WTC11 (cell line): ENCODE measurements at regions not wholly inside any gene's neighbourhood (a gene's known extent, or its start where the extent isn't known, plus 50 kb on each side); places are given as distances from the start of the nearest gene placed in this dataset.

Experiments
- CREB1 ChIP-seq: sonication (generic); formaldehyde crosslinking; IDR thresholded peaks from 2 replicates; pipeline ENCODE4 v1.8.0; 2023; ENCODE audit warnings: mild to moderate bottlenecking, missing genetic modification reagents
- ETV6 ChIP-seq: sonication (generic); formaldehyde crosslinking; IDR thresholded peaks from 2 replicates; pipeline ENCODE4 v1.8.1; 2022; ENCODE audit warnings: mild to moderate bottlenecking, missing genetic modification reagents
- FOXJ3 ChIP-seq: sonication (generic); formaldehyde crosslinking; IDR thresholded peaks from 2 replicates; pipeline ENCODE4 v1.9.0; 2021; ENCODE audit warnings: missing genetic modification reagents, mild to moderate bottlenecking, borderline replicate concordance
- GABPB1 ChIP-seq: sonication (generic); formaldehyde crosslinking; IDR thresholded peaks from 2 replicates; pipeline ENCODE4 v1.8.1; 2023; ENCODE audit warnings: mild to moderate bottlenecking, missing genetic modification reagents
- TCF7 ChIP-seq: sonication (generic); formaldehyde crosslinking; IDR thresholded peaks from 2 replicates; pipeline ENCODE4 v1.8.0; 2022; ENCODE audit warnings: mild to moderate bottlenecking, low read depth, missing genetic modification reagents, moderate library complexity
- ZNF317 ChIP-seq: sonication (generic); formaldehyde crosslinking; IDR thresholded peaks from 2 replicates; pipeline ENCODE4 v1.8.1; 2023; ENCODE audit warnings: low read depth, mild to moderate bottlenecking, moderate library complexity, missing genetic modification reagents, borderline replicate concordance
- TF ChIP-seq, protein P1 (sequence below): fragments of 200-600 bp; IDR thresholded peaks from 2 replicates; pipeline ENCODE4 v1.8.0; 2022; ENCODE audit warnings: antibody characterized with exemption
- TF ChIP-seq, protein P2 (sequence below): sonication (generic); formaldehyde crosslinking; IDR thresholded peaks from 2 replicates; pipeline ENCODE4 v1.8.1; 2023; ENCODE audit warnings: mild to moderate bottlenecking, missing genetic modification reagents, moderate library complexity
- TF ChIP-seq, protein P3 (sequence below): sonication (generic); formaldehyde crosslinking; IDR thresholded peaks from 2 replicates; pipeline ENCODE4 v1.8.0; 2022; ENCODE audit warnings: mild to moderate bottlenecking, missing genetic modification reagents
- TF ChIP-seq, protein P4 (sequence below): sonication (generic); formaldehyde crosslinking; IDR thresholded peaks from 2 replicates; pipeline ENCODE4 v1.8.1; 2023; ENCODE audit warnings: mild to moderate bottlenecking, missing genetic modification reagents
- TF ChIP-seq, protein P5 (sequence below): sonication (generic); formaldehyde crosslinking; conservative IDR thresholded peaks from 2 replicates; pipeline ENCODE4 v1.8.1; 2022; ENCODE audit warnings: mild to moderate bottlenecking, missing genetic modification reagents

DNA sequence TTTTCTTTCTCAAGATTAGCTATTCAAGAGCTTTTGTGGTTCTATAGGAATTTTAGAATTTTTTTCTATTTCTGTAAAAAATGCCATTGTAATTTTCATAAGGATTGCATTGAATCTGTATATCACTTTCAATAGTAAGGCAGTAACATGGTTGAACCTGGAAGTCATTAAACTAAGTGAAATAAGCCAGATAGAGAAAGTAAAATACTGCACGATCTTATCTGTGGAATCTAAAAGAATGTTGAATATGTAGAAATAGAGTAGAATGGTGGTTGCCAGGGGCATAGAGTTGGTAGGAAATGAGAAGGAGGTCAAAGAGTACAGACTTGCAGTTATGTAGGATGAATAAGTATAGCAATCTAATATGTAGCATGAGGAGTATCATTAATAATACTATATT lies 1073.5 kb upstream of the LRRN3 start:
- TF ChIP-seq, protein P1, sequence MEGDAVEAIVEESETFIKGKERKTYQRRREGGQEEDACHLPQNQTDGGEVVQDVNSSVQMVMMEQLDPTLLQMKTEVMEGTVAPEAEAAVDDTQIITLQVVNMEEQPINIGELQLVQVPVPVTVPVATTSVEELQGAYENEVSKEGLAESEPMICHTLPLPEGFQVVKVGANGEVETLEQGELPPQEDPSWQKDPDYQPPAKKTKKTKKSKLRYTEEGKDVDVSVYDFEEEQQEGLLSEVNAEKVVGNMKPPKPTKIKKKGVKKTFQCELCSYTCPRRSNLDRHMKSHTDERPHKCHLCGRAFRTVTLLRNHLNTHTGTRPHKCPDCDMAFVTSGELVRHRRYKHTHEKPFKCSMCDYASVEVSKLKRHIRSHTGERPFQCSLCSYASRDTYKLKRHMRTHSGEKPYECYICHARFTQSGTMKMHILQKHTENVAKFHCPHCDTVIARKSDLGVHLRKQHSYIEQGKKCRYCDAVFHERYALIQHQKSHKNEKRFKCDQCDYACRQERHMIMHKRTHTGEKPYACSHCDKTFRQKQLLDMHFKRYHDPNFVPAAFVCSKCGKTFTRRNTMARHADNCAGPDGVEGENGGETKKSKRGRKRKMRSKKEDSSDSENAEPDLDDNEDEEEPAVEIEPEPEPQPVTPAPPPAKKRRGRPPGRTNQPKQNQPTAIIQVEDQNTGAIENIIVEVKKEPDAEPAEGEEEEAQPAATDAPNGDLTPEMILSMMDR = no peak
- TF ChIP-seq, protein P2, sequence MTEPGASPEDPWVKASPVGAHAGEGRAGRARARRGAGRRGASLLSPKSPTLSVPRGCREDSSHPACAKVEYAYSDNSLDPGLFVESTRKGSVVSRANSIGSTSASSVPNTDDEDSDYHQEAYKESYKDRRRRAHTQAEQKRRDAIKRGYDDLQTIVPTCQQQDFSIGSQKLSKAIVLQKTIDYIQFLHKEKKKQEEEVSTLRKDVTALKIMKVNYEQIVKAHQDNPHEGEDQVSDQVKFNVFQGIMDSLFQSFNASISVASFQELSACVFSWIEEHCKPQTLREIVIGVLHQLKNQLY (CRISPR knock-in tag) = no peak
- no peak for TF ChIP-seq ETV6 (CRISPR knock-in tag)
- TF ChIP-seq, protein P3, sequence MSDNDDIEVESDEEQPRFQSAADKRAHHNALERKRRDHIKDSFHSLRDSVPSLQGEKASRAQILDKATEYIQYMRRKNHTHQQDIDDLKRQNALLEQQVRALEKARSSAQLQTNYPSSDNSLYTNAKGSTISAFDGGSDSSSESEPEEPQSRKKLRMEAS (CRISPR knock-in tag) = no peak
- no peak for TF ChIP-seq TCF7 (CRISPR knock-in tag)
- no peak for TF ChIP-seq FOXJ3
- TF ChIP-seq CREB1 (CRISPR knock-in tag) = no peak
- TF ChIP-seq, protein P4, sequence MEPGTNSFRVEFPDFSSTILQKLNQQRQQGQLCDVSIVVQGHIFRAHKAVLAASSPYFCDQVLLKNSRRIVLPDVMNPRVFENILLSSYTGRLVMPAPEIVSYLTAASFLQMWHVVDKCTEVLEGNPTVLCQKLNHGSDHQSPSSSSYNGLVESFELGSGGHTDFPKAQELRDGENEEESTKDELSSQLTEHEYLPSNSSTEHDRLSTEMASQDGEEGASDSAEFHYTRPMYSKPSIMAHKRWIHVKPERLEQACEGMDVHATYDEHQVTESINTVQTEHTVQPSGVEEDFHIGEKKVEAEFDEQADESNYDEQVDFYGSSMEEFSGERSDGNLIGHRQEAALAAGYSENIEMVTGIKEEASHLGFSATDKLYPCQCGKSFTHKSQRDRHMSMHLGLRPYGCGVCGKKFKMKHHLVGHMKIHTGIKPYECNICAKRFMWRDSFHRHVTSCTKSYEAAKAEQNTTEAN (CRISPR knock-in tag) = no peak
- no peak for TF ChIP-seq ZNF317 (CRISPR knock-in tag)
- TF ChIP-seq GABPB1 (CRISPR knock-in tag) = no peak
- TF ChIP-seq, protein P5, sequence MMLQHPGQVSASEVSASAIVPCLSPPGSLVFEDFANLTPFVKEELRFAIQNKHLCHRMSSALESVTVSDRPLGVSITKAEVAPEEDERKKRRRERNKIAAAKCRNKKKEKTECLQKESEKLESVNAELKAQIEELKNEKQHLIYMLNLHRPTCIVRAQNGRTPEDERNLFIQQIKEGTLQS (CRISPR knock-in tag) = no peak
